B cell (primary cell): ENCODE measurements at regions not wholly inside any gene's neighbourhood (a gene's known extent, or its start where the extent isn't known, plus 50 kb on each side); places are given as distances from the start of the nearest gene placed in this dataset.

Experiments
- CTCF ChIP-seq: fragments of 200-600 bp; IDR thresholded peaks from one replicate; pipeline ENCODE4 v1.8.0; 2022; ENCODE audit warnings: antibody characterized with exemption, mild to moderate bottlenecking
- EZH2 ChIP-seq: IDR thresholded peaks from 2 replicates; pipeline ENCODE4 v1.6.1; 2012; ENCODE audit warnings: borderline replicate concordance, low read depth, mild to moderate bottlenecking, moderate library complexity, low read length; ENCODE audit not compliant: insufficient read depth, poor library complexity, severe bottlenecking

DNA sequence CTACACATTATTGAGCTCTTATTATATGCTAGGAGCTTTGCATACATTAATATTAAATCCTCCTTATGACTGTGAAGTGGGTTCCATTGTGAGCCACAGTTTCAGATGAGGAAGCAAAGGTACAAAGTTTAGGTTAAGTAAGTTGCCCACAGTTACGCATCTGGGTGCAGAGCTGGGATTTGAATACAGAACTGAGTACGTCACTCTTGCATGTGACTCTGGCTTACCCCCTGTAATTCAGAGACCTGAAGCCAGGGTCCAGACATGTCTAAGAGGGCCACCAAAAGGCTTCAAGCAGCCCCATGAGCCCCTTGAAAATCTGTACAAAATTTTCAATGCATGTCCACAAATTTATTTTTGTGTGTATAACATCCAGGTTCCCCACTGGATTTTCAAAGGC is 71.8 kb downstream of the KLF15 start:
- TF ChIP-seq CTCF: no peak
- no peak for TF ChIP-seq EZH2
